Esophagus squamous epithelium (tissue), 5 donors: ENCODE measurements at regions not wholly inside any gene's neighbourhood (a gene's known extent, or its start where the extent isn't known, plus 50 kb on each side); places are given as distances from the start of the nearest gene placed in this dataset.

Source experiments
- DNase-seq: peaks from one replicate; lab custom pipeline; 2025; lab: John Stamatoyannopoulos, UW
- H3K27ac ChIP-seq, 4 donors: fragments of 200-600 bp; sonication (generic); one replicate each; pipeline ENCODE4 v1.5.1; 2016 to 2019; ENCODE audit warnings: mild to moderate bottlenecking in 1 of 4
- H3K27me3 ChIP-seq, 4 donors: fragments of 200-600 bp; sonication (generic); 1 replicate in 3 of 4; 2 replicates in 1 of 4; pipeline versions ENCODE4 v1.5.1 to v1.6.0; 2017 to 2021; ENCODE audit warnings: antibody characterized with exemption in 1 of 4
- H3K36me3 ChIP-seq, 3 donors: fragments of 200-600 bp; sonication (generic); one replicate each; pipeline ENCODE4 v1.5.1; 2016 to 2019
- H3K4me1 ChIP-seq, 3 donors: fragments of 200-600 bp; sonication (generic); one replicate each; pipeline ENCODE4 v1.5.1; 2017 to 2019
- H3K4me3 ChIP-seq, 4 donors: fragments of 200-600 bp; sonication (generic); 1 replicate in 3 of 4; 2 replicates in 1 of 4; pipeline ENCODE4 v1.5.1; 2016 to 2019; ENCODE audit warnings: mild to moderate bottlenecking in 2 of 4, moderate library complexity in 1 of 4
- H3K9me3 ChIP-seq, 3 donors: fragments of 200-600 bp; sonication (generic); one replicate each; pipeline ENCODE4 v1.5.1; 2016 to 2019
- CTCF ChIP-seq, 6 experiments: fragments of 450-650 bp in 4 of 6; fragments of 200-600 bp in 2 of 6; sonication (generic) in 2 of 6; IDR thresholded peaks; one replicate each; pipeline ENCODE4 v1.5.1; 2016 to 2019; ENCODE audit warnings: antibody characterized with exemption in 6 of 6, mild to moderate bottlenecking in 4 of 6, moderate library complexity in 4 of 6
- POLR2A ChIP-seq, 4 donors: fragments of 450-650 bp; IDR thresholded peaks; one replicate each; pipeline ENCODE4 v1.6.1; 2017; ENCODE audit warnings: antibody characterized with exemption in 4 of 4, mild to moderate bottlenecking in 4 of 4, moderate library complexity in 3 of 4
- WGBS, 2 donors: methylation state at CpG; one replicate each; pipeline ENCODE4 v1.1.5; 2018; 5-methylcytosine and 5-hydroxymethylcytosine counted together
- intact Hi-C: fragments of 100-400 bp; cut with DNase I; formaldehyde crosslinking; loops from one replicate; pipeline ENCODE4 v1.15.0; 2022
- donor health status: DM: yes; HTN: yes; CAD: no.

DNA sequence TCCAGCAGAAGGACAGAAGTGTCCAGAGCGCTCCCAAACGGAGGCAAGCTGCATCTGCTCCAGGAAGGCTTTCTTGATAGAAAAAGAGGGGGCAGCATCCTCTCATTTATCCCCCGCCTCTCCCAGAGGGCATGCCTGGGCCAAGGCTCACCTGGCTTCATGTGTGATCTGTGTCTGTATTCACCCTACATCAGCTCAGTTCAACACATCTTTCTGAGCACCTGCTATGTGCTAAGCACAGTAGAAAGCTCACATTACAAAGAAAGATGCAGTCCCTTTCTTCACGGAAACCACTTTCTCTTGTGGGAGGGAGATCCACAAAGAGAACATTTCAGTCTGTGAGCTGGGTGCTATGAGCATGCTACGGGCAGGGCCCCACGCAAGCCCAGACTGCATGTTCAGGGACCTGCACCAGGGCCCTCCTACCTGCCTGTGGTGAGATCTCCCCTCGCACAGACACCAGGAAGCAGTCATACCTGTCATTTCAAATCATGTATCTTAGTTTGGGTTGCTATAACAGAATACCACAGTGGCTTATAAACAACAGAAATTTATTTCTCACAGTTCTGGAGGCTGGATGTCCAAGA, 90.7 kb downstream of the PDCL3 start:
- Histone ChIP-seq H3K4me3 (no peak overlapping the region), H3K9me3 (peaks cover 0 to 4% (median 0%) of the 10 kb centered on the region in 3 donors), H3K27me3 (no peaks in the 10 kb centered on the region), H3K36me3 (no peaks in the 10 kb centered on the region), H3K4me1 (no peaks in the 10 kb centered on the region), H3K27ac (no peak overlapping the region)
- 58 to 68% methylated on average over 4 to 7 of the region's 7 CpGs for WGBS, 2 donors
- DNase-seq = no peak
- intact Hi-C loops = no loop called here
- no peak for TF ChIP-seq POLR2A (IDR thresholded peaks at IDR 0.05)
- no peak for TF ChIP-seq CTCF (IDR thresholded peaks at IDR 0.05)

GRCh38 chr2:100654611-100655010, 91.8 kb downstream of the PDCL3 start:
- 84 to 85% methylated on average over 5 to 6 of the region's 7 CpGs for WGBS, 2 donors
- H3K36me3 ChIP-seq = no peaks in the 10 kb centered on the region
- intact Hi-C loops = no loop called here
- H3K27ac ChIP-seq = no peak overlapping the region
- H3K27me3 ChIP-seq = no peaks in the 10 kb centered on the region
- H3K4me3 ChIP-seq = no peak overlapping the region
- DNase-seq = no peak
- no peaks in the 10 kb centered on the region for H3K4me1 ChIP-seq
- no peak for TF ChIP-seq POLR2A (IDR thresholded peaks at IDR 0.05)
- TF ChIP-seq CTCF (IDR thresholded peaks at IDR 0.05) = no peak
- no peaks in the 10 kb centered on the region for H3K9me3 ChIP-seq

GRCh38 chr2:100655446-100655845, 92.7 kb downstream of the PDCL3 start:
- H3K4me3 ChIP-seq = no peak overlapping the region
- no peak for TF ChIP-seq CTCF (IDR thresholded peaks at IDR 0.05)
- no peak for TF ChIP-seq POLR2A (IDR thresholded peaks at IDR 0.05)
- no peaks in the 10 kb centered on the region for H3K9me3 ChIP-seq
- intact Hi-C loops = no loop called here
- no peaks in the 10 kb centered on the region for H3K4me1 ChIP-seq
- no peak for DNase-seq
- WGBS, 2 donors = 64 to 72% methylated on average over 3 to 5 of the region's 5 CpGs
- no peak overlapping the region for H3K27ac ChIP-seq
- H3K27me3 ChIP-seq = no peaks in the 10 kb centered on the region
- no peaks in the 10 kb centered on the region for H3K36me3 ChIP-seq

DNA sequence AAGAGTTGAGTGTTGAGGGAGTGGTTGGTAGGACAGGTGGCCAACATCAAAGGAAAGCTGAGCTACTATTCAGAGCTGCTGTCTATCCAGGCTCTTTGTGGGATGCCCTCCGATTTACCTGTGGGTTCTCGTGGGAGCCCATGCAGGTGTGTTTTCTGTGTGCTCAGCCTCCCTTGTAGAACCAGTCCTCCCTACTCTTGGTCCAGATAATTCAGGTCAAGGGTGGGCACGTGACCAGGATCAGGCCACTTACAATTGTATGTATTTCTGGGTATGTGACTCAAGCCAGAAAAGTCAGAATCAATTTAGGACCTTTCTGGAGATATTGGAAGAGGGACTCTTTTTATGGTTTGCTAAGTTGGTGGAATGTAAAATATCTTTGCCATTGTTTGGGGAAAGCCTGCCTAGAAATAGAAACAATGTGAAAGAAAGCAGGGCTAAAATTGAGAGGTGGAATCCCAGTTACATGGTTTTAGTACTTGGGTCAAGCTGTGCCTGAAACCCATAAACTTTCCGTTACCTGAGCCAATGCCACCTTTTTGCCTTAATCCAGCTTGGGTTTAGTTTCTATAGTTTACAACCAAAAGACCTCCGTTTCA, 93.2 kb downstream of the PDCL3 start:
- no peaks in the 10 kb centered on the region for H3K4me1 ChIP-seq
- DNase-seq = no peak
- H3K27me3 ChIP-seq = no peaks in the 10 kb centered on the region
- H3K27ac ChIP-seq = no peak overlapping the region
- H3K9me3 ChIP-seq = no peaks in the 10 kb centered on the region
- H3K36me3 ChIP-seq = no peaks in the 10 kb centered on the region
- no peak for TF ChIP-seq CTCF (IDR thresholded peaks at IDR 0.05)
- no peak for TF ChIP-seq POLR2A (IDR thresholded peaks at IDR 0.05)
- 65 to 72% methylated on average over 3 to 4 of the region's 5 CpGs for WGBS, 2 donors
- no peak overlapping the region for H3K4me3 ChIP-seq
- intact Hi-C loops = no loop called here

- no peak overlapping the region for H3K27ac ChIP-seq
- no peaks in the 10 kb centered on the region for H3K9me3 ChIP-seq
- intact Hi-C loops = no loop called here
- TF ChIP-seq CTCF (IDR thresholded peaks at IDR 0.05) (no peak), POLR2A (IDR thresholded peaks at IDR 0.05) (no peak)
- no peaks in the 10 kb centered on the region for H3K36me3 ChIP-seq
- no peak for DNase-seq
- 76 to 89% methylated on average over 4 of the region's 4 CpGs for WGBS, 2 donors
- H3K4me1 ChIP-seq = no peaks in the 10 kb centered on the region
- H3K4me3 ChIP-seq = no peak overlapping the region
- H3K27me3 ChIP-seq = no peaks in the 10 kb centered on the region
Measured at GRCh38 chr2:100658017-100658416, 95.2 kb downstream of the PDCL3 start.
